Stimulated activated CD4-positive, alpha-beta T cell treated with anti-CD3 and anti-CD28 coated beads, TNF-alpha, amount 100 ng/mL, for 24 hours (primary cell): ENCODE measurements at regions not wholly inside any gene's neighbourhood (a gene's known extent, or its start where the extent isn't known, plus 50 kb on each side); places are given as distances from the start of the nearest gene placed in this dataset.
"Not testable (repeated sequence)": the region's sequence is repeated elsewhere in the genome, so short reads cannot be mapped to it uniquely, and the experiment has no call there.

Experiments used
- DNase-seq, 3 experiments: peaks; one replicate each; pipeline ENCODE4 v3.0.0-alpha.2; 2020; ENCODE audit warnings: low read depth in 3 of 3

DNA sequence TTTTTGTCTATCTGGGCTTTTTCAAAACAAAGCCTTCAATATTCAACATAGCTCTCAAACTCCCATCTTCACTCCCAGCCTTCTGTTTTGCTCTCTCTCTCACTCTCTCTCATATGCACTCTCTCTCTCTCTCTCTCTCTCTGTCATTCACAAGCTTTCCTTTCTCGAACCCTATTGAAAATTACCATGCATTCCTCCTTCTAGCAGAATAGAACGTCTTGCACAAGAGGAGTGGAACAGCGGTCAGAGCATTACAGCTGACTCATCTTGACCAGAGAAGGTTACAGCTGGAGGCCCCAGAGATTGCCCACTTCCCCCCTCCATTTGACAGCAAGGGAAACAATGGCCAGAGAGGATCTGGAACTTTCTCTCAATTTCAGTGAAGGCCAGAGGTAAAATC lies 51.0 kb upstream of the LIFR start:
- no peak for DNase-seq

- DNase-seq: no peak
Measured at GRCh38 chr5:38607930-38608564, 51.6 kb upstream of the LIFR start.

- DNase-seq: no peak
Measured at GRCh38 chr5:38608874-38609273, 52.4 kb upstream of the LIFR start.

- no peak for DNase-seq
Measured at GRCh38 chr5:38612851-38613250, 56.4 kb upstream of the LIFR start.

DNA sequence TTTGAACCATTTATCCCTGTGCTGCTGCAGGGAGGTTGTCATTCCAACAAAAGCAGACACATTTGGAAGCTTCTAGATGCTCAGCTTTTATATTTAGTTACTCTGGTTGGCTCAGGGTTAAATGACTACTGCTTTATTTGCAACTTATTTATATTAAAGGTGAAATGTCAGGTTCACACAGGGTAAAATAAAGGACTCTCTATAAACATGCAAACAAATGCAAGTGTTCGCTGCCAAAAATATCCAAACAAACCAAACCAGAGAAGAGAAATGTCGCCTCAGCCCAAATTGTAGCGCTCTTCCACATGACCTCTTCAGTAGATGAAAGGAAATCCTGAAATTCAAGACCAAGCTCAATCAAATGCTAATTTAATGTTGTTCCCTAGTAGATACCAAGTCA lies 57.0 kb upstream of the LIFR start:
- DNase-seq: no peak

GRCh38 chr5:38613992-38614836 lies 57.8 kb upstream of the LIFR start:
- DNase-seq: no peak

- no peak for DNase-seq
Measured at GRCh38 chr5:38615042-38615441, 58.6 kb upstream of the LIFR start.

- DNase-seq: no peak
Measured at GRCh38 chr5:38615981-38616451, 59.6 kb upstream of the LIFR start.

DNA sequence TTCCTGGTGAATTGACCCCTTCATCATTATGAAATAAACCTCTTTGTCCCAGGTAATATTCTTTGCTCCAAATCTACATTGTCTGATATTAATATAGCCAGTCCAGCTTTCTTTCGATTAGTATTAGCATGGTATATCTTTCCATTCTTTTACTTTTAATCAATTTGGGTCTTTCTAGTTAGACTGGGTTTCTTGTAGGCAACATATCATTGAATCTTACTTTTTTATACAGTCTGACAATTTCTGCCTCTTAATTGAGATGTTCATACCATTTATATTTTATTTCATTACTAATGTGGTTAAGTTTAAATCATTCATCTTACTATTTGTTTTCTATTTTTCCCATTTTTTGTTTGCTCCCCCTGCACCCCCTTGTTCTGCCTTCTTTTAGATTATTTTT lies 61.7 kb upstream of the LIFR start:
- no peak for DNase-seq

GRCh38 chr5:38621331-38621730 lies 64.9 kb upstream of the LIFR start:
- DNase-seq: no peak

DNA sequence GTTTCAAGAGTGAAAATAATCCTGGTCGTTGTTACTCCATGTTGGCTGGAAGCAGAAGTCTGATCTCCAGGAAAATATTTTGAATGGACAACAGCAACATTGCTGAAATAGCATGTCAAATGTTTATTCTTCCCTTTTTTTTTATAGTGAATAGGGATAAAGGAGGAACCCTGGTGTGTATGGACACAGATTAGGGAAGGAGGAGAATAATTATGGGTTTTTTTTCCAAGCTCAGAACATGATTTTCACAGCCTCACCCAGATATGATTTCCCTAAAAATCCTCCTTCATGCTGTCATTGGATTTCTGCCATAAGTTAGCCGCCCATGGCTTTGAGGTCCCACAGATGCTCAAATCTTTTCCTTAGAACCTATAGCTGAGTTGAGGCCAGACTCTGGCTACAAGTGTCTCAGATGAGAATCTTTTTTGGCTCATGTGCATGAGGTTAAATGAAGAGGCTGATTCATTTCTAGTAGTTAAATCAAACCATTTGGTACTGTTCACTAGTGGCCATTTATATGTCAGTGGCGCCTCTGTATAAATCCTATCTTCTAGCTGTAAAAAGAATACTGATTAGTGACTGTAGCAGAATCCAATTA lies 65.5 kb upstream of the LIFR start:
- DNase-seq: no peak

DNA sequence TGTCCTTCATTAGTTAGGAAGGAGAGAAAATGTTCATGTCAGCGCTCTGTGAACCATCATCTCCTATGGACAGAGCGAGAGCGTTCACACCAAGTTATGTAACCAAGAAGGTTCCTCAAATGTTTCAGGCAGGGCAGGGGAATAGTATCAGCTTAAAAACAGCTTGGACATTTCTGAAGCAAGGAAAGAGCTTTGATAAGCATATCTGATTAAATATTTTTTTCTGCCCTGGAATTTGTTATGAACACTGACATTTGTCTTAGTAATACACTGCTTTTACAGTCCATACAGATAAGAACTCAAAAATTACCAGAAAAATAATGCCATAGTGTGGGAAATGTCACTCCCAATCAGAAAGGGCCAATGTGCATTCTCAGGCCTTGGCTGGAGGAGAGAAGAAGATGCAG lies 66.3 kb upstream of the LIFR start:
- DNase-seq: no peak

GRCh38 chr5:38624541-38624940 lies 68.1 kb upstream of the LIFR start:
- not testable (repeated sequence) for DNase-seq

DNA sequence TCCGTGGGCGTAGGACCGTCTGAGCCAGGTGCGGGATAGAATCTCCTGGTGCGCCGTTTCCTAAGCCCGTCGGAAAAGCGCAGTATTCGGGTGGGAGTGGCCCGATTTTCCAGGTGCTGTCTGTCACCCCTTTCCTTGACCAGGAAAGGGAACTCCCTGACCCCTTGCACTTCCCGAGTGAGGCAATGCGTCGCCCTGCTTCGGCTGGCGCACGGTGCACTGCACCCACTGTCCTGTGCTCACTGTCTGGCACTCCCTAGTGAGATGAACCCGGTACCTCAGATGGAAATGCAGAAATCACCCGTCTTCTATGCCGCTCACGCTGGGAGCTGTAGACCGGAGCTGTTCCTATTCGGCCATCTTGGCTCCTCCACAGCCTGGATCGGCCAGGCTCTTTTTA lies 74.9 kb upstream of the LIFR start:
- not testable (repeated sequence) for DNase-seq

DNA sequence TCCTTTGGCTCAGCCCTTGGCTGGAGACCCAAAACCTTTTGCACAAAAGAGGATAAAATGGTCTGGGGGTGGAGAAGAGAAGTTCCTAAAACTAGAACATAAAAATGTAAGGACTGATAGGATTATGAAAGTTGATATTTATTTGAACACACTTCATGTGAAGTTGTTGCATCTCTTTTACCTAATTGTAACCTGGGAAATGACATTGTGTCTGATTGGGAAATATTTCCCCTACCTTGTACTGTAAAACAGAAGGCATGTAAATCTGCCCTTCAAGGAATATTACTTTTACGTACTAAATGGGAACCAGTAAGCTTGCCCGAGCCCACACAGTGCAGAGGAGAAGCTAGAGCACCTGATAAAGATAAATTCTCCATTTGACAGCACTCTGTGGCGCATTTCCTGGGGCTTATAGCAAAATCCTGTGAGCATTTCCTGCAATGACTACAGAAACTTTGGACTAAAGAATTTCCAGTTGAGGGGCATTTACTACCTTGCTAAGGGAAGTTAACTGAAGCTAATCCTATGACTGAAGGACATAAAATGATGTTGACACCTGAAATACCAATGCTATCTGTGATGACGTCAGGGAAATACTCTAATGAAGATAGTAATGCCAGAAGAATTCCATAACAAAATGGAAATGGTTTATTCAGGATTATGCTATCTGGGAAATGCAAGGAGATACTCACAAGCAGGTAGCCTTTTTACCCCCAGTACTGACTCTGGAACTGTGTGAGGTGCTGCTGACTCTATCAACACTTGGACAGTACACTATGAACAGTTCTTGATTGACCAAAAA lies 78.3 kb upstream of the LIFR start:
- no peak for DNase-seq

GRCh38 chr5:38636626-38637025 lies 80.2 kb upstream of the LIFR start:
- no peak for DNase-seq

DNA sequence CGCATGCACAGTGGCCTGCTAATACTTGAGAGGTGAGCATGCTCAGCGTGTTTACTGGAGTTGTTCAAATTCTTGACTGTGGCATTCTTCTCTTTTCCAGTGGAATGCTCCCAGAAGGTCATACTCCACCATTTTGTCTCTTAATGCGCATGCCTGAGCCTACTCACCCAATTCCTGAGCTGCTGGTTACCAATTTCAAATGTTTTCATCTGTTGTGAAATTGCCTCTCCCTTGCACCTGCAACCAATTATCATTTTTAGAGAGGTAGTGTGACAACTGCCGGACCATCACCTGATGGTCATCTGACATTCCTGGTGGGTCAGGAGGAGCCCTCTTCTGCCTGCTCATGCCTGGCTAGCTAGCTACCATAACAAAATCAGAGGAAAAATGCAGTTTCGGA lies 82.2 kb upstream of the LIFR start:
- DNase-seq: no peak

DNA sequence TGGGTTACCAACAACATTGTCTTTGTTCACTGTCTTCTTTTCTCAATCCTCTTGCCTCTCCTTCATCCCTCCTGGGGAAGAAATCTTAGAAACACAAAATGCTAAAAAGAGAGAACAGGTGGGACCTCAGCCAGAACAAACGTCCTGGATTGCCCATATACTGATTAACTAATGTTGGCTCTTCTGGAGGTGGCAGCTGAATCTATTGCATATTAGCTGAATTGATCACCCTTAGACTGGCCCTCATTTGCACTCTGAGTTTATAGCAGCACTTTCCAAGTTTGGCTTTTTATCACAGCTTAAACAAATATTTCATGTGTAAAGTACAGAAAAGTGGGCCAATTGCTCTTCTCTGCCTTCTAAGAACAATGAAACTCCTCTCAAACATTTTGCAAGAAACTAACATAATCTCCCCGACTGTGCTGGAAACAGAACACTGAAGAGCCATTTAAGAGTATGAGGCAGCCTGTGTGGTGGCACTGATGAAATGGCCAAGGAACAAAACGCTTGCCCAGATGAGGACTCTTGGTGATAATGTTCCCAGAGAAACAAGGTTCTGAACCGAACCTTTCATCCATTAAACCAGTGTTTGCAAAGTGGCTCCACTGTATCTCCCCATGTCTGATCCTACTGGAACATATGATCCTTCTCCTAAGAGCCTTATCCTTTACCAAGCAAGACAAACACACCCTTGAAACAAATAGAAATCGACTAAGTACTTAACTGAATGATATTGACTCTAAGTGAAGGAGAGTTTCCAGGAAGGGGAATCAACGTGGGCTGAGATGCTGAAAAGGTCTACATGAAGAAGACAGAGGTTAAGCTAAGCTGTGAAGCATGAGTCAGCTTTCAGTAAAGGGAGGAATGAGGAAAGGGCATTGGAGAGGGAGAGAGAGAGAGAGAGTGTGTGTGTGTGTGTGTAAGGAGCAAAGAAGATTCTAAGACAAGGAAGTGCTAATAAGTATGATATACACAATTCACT lies 83.2 kb upstream of the LIFR start:
- DNase-seq: no peak

- DNase-seq: no peak
Measured at GRCh38 chr5:38641003-38641402, 84.6 kb upstream of the LIFR start.

- no peak for DNase-seq
Measured at GRCh38 chr5:38642189-38642911, 85.9 kb upstream of the LIFR start.
